GM12875 (cell line): ENCODE measurements at regions not wholly inside any gene's neighbourhood (a gene's known extent, or its start where the extent isn't known, plus 50 kb on each side); places are given as distances from the start of the nearest gene placed in this dataset.

Experiments
- H3K4me3 ChIP-seq: one replicate; pipeline ENCODE4 v1.5.1; 2011; ENCODE audit warnings: low read depth, low read length, control low read depth
- TF ChIP-seq, protein P1 (sequence below): IDR thresholded peaks from 2 replicates; pipeline ENCODE4 v1.5.1; 2011; ENCODE audit warnings: low read depth, mild to moderate bottlenecking, control low read depth, inconsistent platforms, low read length, moderate library complexity, borderline replicate concordance; ENCODE audit not compliant: insufficient read depth

DNA sequence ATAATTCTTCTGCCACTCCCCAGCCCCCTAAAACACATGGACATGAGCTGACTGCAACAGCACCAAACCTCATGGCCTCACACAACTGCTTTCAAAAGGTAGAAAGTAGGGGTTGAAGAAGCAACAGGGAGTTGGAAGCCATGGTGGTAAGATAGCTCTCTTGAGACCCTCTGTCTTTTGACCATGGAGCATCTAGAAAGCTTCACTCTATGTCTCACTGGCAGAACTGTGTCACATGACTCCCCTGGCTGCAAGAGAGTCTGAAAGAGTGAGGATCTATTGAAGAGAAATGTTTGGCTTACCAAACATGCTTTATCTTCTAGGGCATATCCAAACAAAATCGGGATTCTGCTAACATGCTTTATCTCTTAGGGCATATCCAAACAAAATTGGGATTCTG lies 142.9 kb upstream of the WSCD2 start:
- TF ChIP-seq, protein P1, sequence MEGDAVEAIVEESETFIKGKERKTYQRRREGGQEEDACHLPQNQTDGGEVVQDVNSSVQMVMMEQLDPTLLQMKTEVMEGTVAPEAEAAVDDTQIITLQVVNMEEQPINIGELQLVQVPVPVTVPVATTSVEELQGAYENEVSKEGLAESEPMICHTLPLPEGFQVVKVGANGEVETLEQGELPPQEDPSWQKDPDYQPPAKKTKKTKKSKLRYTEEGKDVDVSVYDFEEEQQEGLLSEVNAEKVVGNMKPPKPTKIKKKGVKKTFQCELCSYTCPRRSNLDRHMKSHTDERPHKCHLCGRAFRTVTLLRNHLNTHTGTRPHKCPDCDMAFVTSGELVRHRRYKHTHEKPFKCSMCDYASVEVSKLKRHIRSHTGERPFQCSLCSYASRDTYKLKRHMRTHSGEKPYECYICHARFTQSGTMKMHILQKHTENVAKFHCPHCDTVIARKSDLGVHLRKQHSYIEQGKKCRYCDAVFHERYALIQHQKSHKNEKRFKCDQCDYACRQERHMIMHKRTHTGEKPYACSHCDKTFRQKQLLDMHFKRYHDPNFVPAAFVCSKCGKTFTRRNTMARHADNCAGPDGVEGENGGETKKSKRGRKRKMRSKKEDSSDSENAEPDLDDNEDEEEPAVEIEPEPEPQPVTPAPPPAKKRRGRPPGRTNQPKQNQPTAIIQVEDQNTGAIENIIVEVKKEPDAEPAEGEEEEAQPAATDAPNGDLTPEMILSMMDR = no peak
- no peak overlapping the region for H3K4me3 ChIP-seq

- TF ChIP-seq, protein P1 = peak; percentile 35; the same call in 1 of the 2 replicates
Measured at GRCh38 chr12:107990325-107990724, 138.8 kb upstream of the WSCD2 start.

GRCh38 chr12:107992029-107992428 lies 137.1 kb upstream of the WSCD2 start:
- TF ChIP-seq, protein P1 = no peak
- no peak overlapping the region for H3K4me3 ChIP-seq

More at GRCh38 chr12:107990325-107990724, 138.8 kb upstream of the WSCD2 start:
- H3K4me3 ChIP-seq = no peak overlapping the region

DNA sequence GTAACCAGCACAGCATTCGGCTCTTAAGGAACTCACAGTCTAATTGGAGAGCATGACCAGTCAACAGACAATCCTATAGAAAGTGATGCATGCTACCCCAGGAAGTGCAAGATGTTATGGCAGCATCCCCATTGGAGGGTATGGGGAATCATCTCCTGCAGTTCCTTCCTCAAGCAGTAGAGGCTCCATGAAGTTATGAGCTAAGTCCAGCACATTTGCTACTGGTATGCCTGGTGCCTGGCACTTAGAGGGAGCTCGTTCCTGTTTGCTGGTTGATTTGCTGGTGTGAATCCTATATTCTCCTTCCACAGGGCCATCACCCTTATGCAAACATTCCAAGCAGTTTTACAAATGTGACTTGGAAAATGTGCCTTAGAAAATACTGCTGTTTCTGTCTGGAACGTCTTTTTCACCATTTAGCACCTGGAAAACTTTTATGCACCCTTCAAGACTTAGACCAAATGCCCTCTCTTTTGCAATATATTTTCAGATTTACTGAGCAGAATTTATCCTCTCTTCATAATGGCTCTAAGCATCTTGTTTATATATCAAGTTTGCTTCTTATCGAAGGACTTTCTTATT lies 136.1 kb upstream of the WSCD2 start:
- TF ChIP-seq, protein P1 = peak; percentile 73
- H3K4me3 ChIP-seq = no peak overlapping the region

GRCh38 chr12:107998863-107999262 lies 130.2 kb upstream of the WSCD2 start:
- H3K4me3 ChIP-seq = no peak overlapping the region
- TF ChIP-seq, protein P1 = no peak

GRCh38 chr12:108000111-108000510 lies 129.0 kb upstream of the WSCD2 start:
- H3K4me3 ChIP-seq = no peak overlapping the region
- TF ChIP-seq, protein P1 = no peak

GRCh38 chr12:108004319-108004718 lies 124.8 kb upstream of the WSCD2 start:
- TF ChIP-seq, protein P1 = no peak

More at GRCh38 chr12:108004319-108004718, 124.8 kb upstream of the WSCD2 start:
- no peak overlapping the region for H3K4me3 ChIP-seq
